Panc1 (cell line): ENCODE measurements at regions not wholly inside any gene's neighbourhood (a gene's known extent, or its start where the extent isn't known, plus 50 kb on each side); places are given as distances from the start of the nearest gene placed in this dataset.
"Not testable (repeated sequence)": the region's sequence is repeated elsewhere in the genome, so short reads cannot be mapped to it uniquely, and the experiment has no call there.

Source experiments
- ATAC-seq: fragments of 200-7000 bp; cut with Tn5 transposase; 2 replicates; pipeline ENCODE4 v1.9.1; 2020; ENCODE audit warnings: mild to moderate bottlenecking, moderate library complexity
- BruUV-seq: library from RNA; stranded (reverse); fragments of 400-500 nt; replicated peaks from 2 replicates; lab custom pipeline; 2021; lab: Mats Ljungman, UMichigan
- CTCF ChIA-PET: fragments of 300-600 bp; sonication (Branson Sonifier 250); formaldehyde crosslinking; loops from one replicate; lab custom pipeline; 2022; ENCODE audit warnings: antibody characterized with exemption; lab: Charles Lee
- POLR2A ChIA-PET: fragments of 300-600 bp; sonication (Branson Sonifier 250); formaldehyde crosslinking; loops from one replicate; lab custom pipeline; 2022; ENCODE audit warnings: antibody characterized with exemption; lab: Charles Lee
- DNase-seq: peaks from one replicate; pipeline ENCODE4 v3.0.0-alpha.2; 2010; ENCODE audit warnings: low read depth, low spot score
- H3K27ac ChIP-seq: 2 replicates; pipeline ENCODE4 v1.5.1; 2011; ENCODE audit warnings: mild to moderate bottlenecking, low read length, inconsistent platforms
- H3K27me3 ChIP-seq: fragments of 200-500 bp; sonication (Bioruptor generic); 2 replicates; pipeline ENCODE4 v1.6.0; 2014; ENCODE audit warnings: low read length, inconsistent platforms; ENCODE audit not compliant: control insufficient read depth, insufficient read depth
- H3K36me3 ChIP-seq: fragments of 200-500 bp; sonication (Bioruptor generic); 2 replicates; pipeline ENCODE4 v1.5.1; 2014; ENCODE audit warnings: inconsistent platforms, mild to moderate bottlenecking, low read length, moderate library complexity; ENCODE audit not compliant: control insufficient read depth, insufficient read depth
- H3K4me1 ChIP-seq: 2 replicates; pipeline ENCODE4 v1.5.1; 2011; ENCODE audit warnings: inconsistent platforms, mild to moderate bottlenecking, low read length, moderate library complexity; ENCODE audit not compliant: control insufficient read depth, insufficient read depth
- H3K4me3 ChIP-seq, 2 experiments: 2 replicates each; pipeline ENCODE4 v1.5.1; 2011 to 2012; ENCODE audit warnings: low read depth in 2 of 2, low read length in 2 of 2, mild to moderate bottlenecking in 2 of 2, inconsistent platforms in 1 of 2, moderate library complexity in 1 of 2
- H3K9me3 ChIP-seq: fragments of 200-500 bp; sonication (Bioruptor generic); 2 replicates; pipeline ENCODE4 v1.5.1; 2014; ENCODE audit warnings: low read depth, mild to moderate bottlenecking, inconsistent platforms, low read length, moderate library complexity; ENCODE audit not compliant: control insufficient read depth, insufficient read depth
- in situ Hi-C: cut with HindIII; loops from 2 replicates; pipeline ENCODE4 v1.10.0; 2016; ENCODE audit warnings: low sequenced_read_pairs, low pct_unique_long_range_greater_than_20kb
- intact Hi-C: fragments of 100-400 bp; cut with micrococcal nuclease; formaldehyde crosslinking; loops from one replicate; pipeline ENCODE4 v1.10.0; 2022; ENCODE audit not compliant: unreplicated experiment

GRCh38 chr16:18263046-18263445 is 73.5 kb downstream of the NPIPA8 start:
- CTCF ChIA-PET, in situ Hi-C loops, DNase-seq, H3K27ac ChIP-seq, H3K4me1 ChIP-seq, H3K9me3 ChIP-seq, intact Hi-C loops, H3K36me3 ChIP-seq, ATAC-seq, H3K27me3 ChIP-seq, H3K4me3 ChIP-seq, BruUV-seq, POLR2A ChIA-PET: not testable (repeated sequence)

- ATAC-seq, H3K4me1 ChIP-seq, POLR2A ChIA-PET, H3K27me3 ChIP-seq, in situ Hi-C loops, DNase-seq, CTCF ChIA-PET, H3K4me3 ChIP-seq, H3K27ac ChIP-seq, intact Hi-C loops, BruUV-seq, H3K9me3 ChIP-seq, H3K36me3 ChIP-seq: not testable (repeated sequence)
These were observed 74.7 kb downstream of the NPIPA8 start for GRCh38 chr16:18261848-18262247.

GRCh38 chr16:18259496-18260176 is 76.9 kb downstream of the NPIPA8 start:
- CTCF ChIA-PET: not testable (repeated sequence)

GRCh38 chr16:18252943-18253342 is 83.6 kb downstream of the NPIPA8 start:
- POLR2A ChIA-PET, DNase-seq, H3K4me1 ChIP-seq, intact Hi-C loops, CTCF ChIA-PET, H3K36me3 ChIP-seq, H3K4me3 ChIP-seq, H3K27ac ChIP-seq, H3K9me3 ChIP-seq, ATAC-seq, in situ Hi-C loops, BruUV-seq, H3K27me3 ChIP-seq: not testable (repeated sequence)

More at GRCh38 chr16:18259496-18260176, 76.9 kb downstream of the NPIPA8 start:
- POLR2A ChIA-PET, H3K27me3 ChIP-seq, H3K27ac ChIP-seq, H3K36me3 ChIP-seq, BruUV-seq, in situ Hi-C loops, DNase-seq, ATAC-seq, H3K4me3 ChIP-seq, H3K9me3 ChIP-seq, intact Hi-C loops, H3K4me1 ChIP-seq: not testable (repeated sequence)

GRCh38 chr16:18230505-18230904 is 106.0 kb downstream of the NPIPA8 start:
- H3K4me1 ChIP-seq, intact Hi-C loops, DNase-seq, H3K4me3 ChIP-seq, CTCF ChIA-PET, in situ Hi-C loops, H3K36me3 ChIP-seq, H3K27me3 ChIP-seq, ATAC-seq, H3K27ac ChIP-seq, BruUV-seq, H3K9me3 ChIP-seq, POLR2A ChIA-PET: not testable (repeated sequence)

GRCh38 chr16:18222054-18223009 is 114.2 kb downstream of the NPIPA8 start:
- H3K4me1 ChIP-seq, BruUV-seq, in situ Hi-C loops, H3K9me3 ChIP-seq, H3K27me3 ChIP-seq, CTCF ChIA-PET, intact Hi-C loops, H3K36me3 ChIP-seq, DNase-seq, ATAC-seq, H3K4me3 ChIP-seq, H3K27ac ChIP-seq, POLR2A ChIA-PET: not testable (repeated sequence)

GRCh38 chr16:18217741-18218140 is 118.8 kb downstream of the NPIPA8 start:
- H3K4me3 ChIP-seq, POLR2A ChIA-PET, H3K27ac ChIP-seq, H3K4me1 ChIP-seq, H3K9me3 ChIP-seq, H3K36me3 ChIP-seq, in situ Hi-C loops, ATAC-seq, CTCF ChIA-PET, H3K27me3 ChIP-seq, intact Hi-C loops, BruUV-seq, DNase-seq: not testable (repeated sequence)
